AG08396 (cell line): ENCODE measurements at regions not wholly inside any gene's neighbourhood (a gene's known extent, or its start where the extent isn't known, plus 50 kb on each side); places are given as distances from the start of the nearest gene placed in this dataset.
"Not testable (repeated sequence)": the region's sequence is repeated elsewhere in the genome, so short reads cannot be mapped to it uniquely, and the experiment has no call there.

Experiments
- DNase-seq: peaks from one replicate; pipeline ENCODE4 v3.0.0; 2012; ENCODE audit warnings: low spot score, mixed read lengths

DNA sequence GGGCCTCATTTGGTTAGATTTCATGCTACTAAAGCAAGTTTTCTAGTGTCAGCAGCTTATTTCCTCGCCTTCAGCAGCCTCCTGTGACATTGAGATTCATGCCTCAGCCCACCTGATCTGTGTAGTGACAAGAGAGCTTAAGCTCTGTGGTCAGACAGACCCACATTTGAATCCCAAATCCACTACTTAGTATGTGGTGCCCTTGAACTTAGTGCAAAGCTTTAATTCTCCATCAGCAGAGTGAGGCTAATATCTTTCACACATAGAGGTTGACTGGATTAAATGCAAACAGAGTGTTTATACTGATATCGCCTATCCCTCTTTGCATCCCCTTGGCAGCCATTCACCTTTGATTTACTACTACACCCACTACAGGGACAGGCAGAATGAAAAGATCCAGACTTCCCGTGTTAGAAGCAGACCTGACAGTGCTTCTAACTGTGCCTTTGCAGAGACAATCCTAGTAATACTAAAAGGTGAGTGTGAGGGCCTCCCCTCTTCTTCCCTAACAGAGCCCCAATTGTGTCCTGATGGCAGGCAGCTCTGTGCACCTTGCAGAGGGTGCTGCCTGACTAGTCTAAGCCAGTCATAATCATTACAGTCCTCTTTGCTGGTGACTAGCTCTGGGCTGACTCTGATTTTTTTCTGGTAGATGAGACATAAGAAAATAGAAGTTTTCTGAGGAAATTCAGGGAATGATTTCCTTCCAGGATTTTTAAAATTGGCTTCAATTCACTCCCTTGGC, 264.0 kb downstream of the CTH start:
- no peak for DNase-seq

DNA sequence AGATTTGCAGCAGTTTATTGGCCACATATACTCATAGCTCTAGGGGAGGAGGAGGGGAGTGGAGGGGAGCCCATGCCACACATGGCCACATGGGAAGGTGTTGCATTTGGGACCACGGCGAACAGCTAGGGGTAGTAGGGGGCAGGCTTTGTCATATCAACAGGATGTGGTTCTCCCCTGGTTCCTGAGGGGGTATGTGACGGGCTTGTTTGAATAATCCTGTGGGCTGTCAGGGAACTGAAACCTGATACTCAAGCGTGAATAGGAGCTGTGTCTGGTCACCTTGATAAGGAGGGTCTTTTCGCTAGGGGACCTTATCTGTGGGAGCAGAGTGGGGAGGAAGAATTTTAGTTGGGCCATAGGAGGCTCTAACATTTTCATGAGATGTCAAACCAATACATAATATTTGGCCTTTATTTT, 264.7 kb downstream of the CTH start:
- no peak for DNase-seq

DNA sequence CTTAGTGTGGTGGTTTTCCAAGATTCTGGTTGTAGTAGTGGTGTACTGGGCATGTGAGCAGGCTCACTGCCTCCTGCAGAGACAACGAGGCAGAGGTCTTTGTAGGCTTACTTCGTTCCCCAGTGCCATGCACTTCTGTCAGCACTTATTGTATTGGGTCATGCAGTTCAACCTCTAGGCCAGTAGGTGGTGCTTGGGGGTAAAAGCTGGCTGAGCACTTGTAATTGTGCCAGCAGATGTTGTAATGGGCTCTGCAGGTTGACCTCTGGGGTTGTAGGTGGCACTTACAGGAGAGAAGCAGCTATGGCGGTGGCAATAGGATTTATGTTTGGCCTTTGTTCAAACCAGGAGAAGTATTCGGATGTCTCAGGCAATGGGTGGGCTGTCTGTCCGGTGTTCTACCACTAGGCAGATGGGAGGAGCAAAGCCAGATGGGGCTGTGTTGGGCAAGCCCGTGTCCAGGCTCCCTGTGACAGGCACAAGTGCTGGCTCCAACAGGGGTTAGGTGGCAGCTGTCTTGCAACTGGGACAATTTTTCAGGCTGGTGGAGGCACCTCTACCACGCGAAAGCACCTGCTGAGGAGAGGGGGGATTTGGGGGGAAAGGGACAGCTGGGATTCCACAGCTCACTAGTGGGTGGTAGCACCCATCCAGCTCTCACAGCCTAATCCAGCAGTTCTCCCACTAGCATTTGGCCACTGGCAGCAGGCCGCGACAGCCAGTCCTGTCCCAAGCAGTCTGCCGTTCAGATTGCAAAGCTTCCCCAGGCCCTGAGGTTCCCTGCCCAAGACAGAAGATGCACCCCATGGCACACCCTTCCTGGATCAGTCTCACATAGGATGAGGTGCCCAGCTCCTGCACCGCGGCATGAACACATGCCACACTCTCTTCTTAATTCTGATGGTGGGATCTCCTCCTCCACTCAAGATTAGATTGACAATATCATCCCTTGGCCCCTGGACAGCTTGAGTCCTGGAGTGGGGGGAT, 274.5 kb downstream of the CTH start:
- DNase-seq: peak; percentile 65

GRCh38 chr1:70688580-70688979, 277.5 kb downstream of the CTH start:
- no peak for DNase-seq

DNA sequence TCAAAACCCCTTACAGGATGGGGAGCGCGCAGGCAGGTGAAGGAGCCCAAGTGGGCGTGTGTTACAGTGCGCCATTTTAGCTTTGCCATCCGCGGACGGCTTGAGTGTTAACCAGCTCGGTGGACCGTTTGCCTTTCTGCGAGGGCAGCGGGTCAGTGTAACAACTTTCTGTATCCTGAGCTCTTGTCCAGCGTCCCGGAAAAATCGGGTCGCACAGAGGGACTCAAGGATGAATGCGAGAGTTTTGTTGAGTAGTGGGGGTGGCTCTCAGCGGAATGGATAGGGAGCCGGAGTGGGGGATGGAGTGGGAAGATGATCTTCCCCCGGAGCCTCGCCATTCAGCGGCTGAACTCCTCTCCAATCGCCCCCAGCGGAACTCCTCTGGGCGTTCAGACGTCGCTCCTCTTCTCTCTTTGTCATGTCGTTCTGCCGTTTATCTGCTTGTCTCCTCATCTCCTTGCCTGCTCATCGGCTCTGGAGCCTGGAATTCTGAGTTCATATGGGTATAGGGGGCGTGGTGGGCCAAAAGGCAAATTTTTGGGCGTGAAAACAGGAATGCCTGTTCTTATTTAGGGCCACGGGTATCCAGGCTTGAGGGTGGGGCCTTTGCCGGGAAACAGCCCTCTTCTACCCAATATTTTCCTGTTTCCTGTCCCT, 295.4 kb downstream of the CTH start:
- DNase-seq: no peak

- DNase-seq: no peak
These were observed 296.1 kb downstream of the CTH start for GRCh38 chr1:70707214-70707613.

GRCh38 chr1:70714149-70714548, 303.1 kb downstream of the CTH start:
- no peak for DNase-seq

GRCh38 chr1:70717211-70717610, 306.1 kb downstream of the CTH start:
- DNase-seq: no peak

- DNase-seq: no peak
These were observed 306.6 kb downstream of the CTH start for GRCh38 chr1:70717656-70718055.

GRCh38 chr1:70718086-70718630, 307.1 kb downstream of the CTH start:
- DNase-seq: no peak

GRCh38 chr1:70719154-70719553, 308.1 kb downstream of the CTH start:
- DNase-seq: no peak

DNA sequence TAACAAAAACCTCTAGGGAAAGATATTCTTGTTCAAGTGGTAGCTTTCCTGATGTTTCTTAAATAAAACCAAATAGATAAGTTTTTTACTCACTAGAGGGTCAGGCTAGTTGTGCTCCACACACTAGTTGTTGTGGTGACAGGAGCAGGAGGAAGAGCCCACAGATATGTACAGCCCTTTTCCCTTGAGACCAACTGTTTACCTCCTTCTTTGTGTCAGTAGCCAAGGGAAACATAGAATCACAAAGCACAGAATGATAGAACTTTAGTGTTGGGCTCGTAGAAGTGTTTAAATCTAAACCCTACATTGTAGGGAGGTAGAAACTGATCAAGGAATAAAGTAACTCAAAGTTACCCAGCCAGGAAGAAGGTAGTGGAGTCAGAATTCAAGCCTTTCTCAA, 309.0 kb downstream of the CTH start:
- DNase-seq: no peak

DNA sequence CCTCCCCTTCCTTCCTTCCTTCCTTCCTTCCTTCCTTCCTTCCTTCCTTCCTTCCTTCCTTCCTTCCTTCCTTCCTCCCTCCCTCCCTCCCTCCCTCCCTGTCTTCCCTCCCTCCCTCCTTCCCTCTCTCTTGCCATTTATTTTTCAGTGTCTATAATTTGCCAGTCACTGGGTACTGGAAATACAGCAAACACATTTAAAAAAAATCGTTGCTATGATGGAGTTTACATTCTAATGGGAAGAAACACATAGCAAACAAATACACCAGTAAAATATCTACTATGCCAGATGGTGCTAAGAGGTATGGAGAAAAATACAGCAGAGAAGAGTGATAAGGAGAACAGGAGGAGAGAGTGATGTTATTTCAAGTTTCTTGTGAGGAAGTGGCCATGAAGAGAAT, 309.5 kb downstream of the CTH start:
- no peak for DNase-seq

DNA sequence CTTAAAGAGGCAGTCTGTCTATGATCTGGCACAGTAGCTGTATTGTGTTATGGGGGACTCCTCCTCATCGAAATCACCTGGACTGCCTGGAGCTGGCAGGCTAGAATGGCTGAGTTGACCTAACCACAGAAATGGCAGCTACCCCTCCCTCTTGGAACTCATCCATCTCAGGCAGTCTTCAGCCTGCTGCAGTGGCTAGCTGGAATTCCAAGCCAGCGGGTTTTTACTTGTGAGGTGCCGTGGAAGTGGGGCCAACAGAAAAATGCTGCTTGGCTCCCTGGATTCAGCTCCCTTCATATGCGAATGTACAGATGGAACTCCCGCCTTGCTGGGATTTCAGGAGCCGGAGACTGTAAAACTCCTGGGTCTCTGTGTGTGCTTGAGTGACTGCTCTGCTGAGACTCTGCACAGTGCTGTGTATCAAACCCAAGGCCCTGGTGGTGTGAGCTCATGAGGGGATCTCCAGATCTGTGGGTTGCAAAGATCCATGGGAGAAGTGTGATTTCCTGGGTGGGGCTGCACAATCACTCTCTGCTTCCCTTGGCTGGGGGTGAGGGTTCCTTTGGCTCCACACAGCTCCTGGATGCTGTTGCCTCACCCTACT, 316.9 kb downstream of the CTH start:
- no peak for DNase-seq

- DNase-seq: not testable (repeated sequence)
These were observed 311.1 kb downstream of the PTGER3 start for GRCh38 chr1:70736518-70736917.

GRCh38 chr1:70737125-70737524, 310.5 kb downstream of the PTGER3 start:
- DNase-seq: no peak

DNA sequence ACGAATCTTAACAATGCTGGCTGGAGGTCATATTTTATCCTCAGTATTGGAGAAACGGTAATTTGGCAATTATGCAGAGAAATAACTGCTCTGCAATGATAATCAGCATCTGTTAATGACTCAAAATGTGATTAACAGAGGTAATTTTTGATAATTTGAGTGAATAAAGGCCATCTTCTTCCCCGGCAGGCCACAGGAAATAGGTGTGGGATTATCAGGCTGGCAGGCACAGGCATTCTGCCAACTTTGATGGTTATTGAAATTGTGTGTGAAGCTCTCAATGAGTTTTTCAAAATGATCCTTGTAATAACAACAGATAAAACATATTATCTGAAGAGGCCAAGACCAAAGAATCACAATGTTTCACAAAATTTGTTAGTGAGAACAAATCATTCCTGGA, 309.0 kb downstream of the PTGER3 start:
- DNase-seq: no peak

GRCh38 chr1:70745199-70745598, 302.4 kb downstream of the PTGER3 start:
- DNase-seq: peak; percentile 16

- not testable (repeated sequence) for DNase-seq
These were observed 301.6 kb downstream of the PTGER3 start for GRCh38 chr1:70746062-70746461.

- not testable (repeated sequence) for DNase-seq
These were observed 300.5 kb downstream of the PTGER3 start for GRCh38 chr1:70747123-70747522.

GRCh38 chr1:70751676-70752287, 295.8 kb downstream of the PTGER3 start:
- DNase-seq: not testable (repeated sequence)
